Hematopoietic multipotent progenitor cell treated with erythropoietin and hydrocortisone succinate and interleukin-3 and kit ligand, for 6 days (in vitro differentiated cells): ENCODE measurements at regions not wholly inside any gene's neighbourhood (a gene's known extent, or its start where the extent isn't known, plus 50 kb on each side); places are given as distances from the start of the nearest gene placed in this dataset.

Experiments used
- DNase-seq: peaks from one replicate; pipeline ENCODE4 v3.0.0-alpha.2; 2015

GRCh38 chr13:74040200-74040599, 94.0 kb downstream of the KLF12 start:
- peak; percentile 48 for DNase-seq

DNA sequence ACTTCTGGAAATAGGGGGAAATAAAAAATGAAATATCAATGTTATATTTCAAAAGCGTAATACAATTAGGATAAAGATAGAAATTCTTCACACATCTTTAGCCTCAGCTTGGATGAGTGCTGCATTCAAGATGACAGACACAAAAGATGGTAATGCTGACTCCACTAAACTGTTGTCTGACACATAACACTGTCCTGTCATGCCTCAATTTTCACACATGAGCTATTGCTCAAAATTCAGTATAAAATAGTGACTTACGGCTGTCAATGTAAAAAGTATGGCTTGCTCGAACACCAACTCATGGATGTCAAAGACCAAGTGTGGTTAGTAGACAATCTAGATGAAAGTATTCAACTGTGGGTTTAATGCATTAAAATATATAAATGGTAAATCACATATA, 94.5 kb downstream of the KLF12 start:
- no peak for DNase-seq

DNA sequence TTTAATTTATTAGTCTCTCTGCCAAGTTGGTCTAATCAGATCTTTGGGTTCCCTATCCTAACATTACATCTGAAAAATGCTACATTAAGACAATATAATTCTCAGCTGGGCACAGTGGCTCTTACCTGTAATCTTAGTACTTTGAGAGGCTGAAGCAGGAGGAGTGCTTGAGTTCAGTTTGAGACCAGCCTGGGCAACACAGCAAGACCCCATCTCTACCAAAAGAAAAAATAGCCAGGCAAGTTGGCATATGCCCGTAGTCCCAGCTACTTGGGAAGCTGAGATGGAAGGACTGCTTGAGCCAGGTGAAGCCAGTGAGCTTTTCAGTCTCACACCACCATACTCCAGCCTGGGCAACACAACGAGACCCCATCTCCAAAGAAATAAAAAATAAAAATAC, 95.0 kb downstream of the KLF12 start:
- DNase-seq: no peak

- no peak for DNase-seq
Measured at GRCh38 chr13:74037762-74038161, 96.4 kb downstream of the KLF12 start.

DNA sequence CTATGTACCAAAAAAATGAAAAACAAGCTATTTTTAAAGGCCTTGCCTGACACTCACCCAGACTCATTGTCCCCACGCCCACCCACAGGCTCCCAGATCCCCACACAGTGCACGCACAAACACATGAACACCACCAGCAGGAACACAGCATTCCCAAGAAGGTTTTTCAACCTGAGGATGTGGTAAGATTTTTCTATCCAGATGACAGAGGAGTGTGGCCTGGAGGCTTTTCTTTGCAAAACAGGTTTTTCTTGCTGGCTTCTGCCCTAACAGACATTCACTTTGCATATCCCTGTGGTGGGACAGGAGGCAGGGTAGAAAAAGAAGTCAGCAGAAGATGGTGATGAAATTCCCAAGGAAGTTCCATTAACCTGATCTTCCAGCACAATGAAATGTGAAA, 97.8 kb downstream of the KLF12 start:
- no peak for DNase-seq

GRCh38 chr13:74035896-74036295, 98.3 kb downstream of the KLF12 start:
- no peak for DNase-seq

GRCh38 chr13:74032325-74032724, 101.9 kb downstream of the KLF12 start:
- DNase-seq: no peak

- DNase-seq: no peak
Measured at GRCh38 chr13:74027161-74027779, 106.9 kb downstream of the KLF12 start.

GRCh38 chr13:74026753-74027152, 107.5 kb downstream of the KLF12 start:
- peak; percentile 9 for DNase-seq

DNA sequence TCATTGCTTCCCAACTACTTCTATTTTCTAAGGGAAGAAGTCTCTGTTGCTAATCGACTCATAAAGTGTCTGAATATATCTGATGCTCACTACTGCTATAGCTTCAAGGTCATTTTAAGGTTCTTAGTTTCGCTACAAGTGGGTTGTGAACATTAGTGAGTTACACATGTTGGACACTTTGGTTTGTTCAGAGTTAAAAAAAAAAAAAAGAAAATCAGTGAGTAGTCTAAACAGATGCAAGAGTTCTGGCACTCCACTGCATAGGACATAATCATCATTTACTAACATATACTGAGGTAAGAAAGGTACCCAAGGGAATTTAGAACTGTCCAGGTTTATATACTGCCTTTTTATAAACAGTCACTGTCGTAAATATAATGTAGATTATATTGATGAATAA, 108.8 kb downstream of the KLF12 start:
- DNase-seq: no peak

DNA sequence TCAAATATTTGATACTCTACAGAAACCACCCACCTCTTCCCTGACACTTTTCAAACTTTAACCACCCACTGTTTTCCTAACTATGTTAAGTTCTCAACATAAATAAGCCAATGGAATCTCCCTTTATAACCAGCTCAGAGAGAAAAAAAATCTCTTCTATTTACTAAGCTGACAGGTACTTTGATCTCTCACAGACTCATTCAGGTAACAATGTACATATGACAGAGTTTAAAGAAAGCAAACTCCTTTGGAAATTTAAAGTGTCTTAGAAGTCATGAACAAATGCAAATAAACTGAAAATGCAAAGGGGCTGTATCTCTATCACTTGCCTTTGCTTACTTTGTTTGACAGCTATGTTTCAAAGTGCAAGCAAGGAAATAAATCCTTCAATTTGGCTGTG, 109.3 kb downstream of the KLF12 start:
- no peak for DNase-seq

DNA sequence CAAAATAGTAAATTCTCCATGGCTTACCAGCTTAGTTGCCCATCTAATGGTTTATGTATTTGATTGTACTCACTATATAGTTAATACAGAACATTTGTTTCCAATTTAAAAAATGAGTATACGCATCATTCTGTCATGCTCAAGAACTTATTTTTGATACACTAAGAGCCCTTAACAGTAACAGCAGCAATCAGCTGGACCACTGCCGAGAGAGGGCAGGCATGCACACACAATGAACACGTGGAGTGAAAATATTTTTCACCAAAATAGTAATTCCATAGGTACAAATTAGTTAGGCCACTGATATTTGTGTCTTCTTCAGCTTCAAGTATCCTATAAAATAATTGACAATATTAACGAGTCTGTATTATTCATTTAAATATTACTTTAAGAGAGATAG, 109.9 kb downstream of the KLF12 start:
- no peak for DNase-seq

DNA sequence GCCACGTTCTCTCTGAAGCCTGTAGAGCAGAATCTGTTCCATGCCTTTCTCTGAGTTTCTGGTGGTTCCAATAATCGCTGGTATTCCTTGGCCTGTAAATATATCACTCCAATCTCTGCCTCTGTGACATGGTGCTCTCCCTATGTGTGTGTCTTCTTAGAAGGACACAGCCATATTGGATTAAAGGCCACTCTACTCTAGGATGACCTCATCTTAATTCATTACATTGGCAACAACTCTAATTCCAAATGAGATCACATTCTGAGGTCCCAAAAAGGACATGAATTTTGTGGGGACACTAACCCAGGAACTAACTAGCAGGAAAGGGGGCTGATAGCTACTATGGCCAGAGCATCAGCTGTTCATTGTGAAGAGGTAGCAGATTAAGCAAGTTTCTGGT, 110.7 kb downstream of the KLF12 start:
- DNase-seq: no peak

DNA sequence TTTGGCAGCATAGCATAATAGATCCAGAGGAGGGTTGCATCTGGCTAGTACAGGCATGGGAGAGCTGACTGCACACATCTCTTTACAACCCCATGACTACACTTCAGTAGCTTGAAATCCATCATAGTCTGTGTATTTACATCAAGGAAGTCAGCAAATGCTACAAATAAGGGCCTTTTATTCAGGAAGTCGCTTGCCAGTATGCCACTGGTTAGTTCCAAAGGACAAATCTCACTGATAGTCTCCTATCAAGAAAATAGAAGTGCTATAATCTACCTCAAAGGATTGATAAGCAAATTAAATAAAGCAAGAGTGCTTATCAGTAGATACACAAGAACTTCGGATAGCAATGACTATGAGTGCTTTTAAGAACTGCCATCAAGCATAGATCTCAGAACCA, 112.7 kb downstream of the KLF12 start:
- DNase-seq: no peak

DNA sequence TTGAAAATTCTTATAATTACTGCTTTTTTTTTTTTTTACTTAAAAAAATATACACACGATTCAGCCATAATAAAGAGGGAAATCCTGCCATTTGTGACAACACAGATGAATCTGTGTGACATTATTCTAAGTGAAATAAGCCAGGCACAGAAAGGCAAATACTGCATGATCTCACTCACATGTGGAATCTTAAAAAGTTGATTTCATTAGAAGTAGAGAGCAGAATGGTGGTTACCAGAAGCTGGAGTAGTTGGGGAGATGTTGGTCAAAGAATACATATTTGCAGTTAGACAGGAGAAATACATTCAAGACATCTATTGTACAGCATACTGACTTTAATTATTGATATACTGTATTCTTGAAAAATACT, 116.2 kb downstream of the KLF12 start:
- DNase-seq: no peak

GRCh38 chr13:74017301-74018061, 116.7 kb downstream of the KLF12 start:
- no peak for DNase-seq

- peak; percentile 26 for DNase-seq
Measured at GRCh38 chr13:74015137-74015536, 119.1 kb downstream of the KLF12 start.

GRCh38 chr13:74009100-74009668, 125.0 kb downstream of the KLF12 start:
- DNase-seq: no peak

- no peak for DNase-seq
Measured at GRCh38 chr13:74006666-74007065, 127.5 kb downstream of the KLF12 start.

DNA sequence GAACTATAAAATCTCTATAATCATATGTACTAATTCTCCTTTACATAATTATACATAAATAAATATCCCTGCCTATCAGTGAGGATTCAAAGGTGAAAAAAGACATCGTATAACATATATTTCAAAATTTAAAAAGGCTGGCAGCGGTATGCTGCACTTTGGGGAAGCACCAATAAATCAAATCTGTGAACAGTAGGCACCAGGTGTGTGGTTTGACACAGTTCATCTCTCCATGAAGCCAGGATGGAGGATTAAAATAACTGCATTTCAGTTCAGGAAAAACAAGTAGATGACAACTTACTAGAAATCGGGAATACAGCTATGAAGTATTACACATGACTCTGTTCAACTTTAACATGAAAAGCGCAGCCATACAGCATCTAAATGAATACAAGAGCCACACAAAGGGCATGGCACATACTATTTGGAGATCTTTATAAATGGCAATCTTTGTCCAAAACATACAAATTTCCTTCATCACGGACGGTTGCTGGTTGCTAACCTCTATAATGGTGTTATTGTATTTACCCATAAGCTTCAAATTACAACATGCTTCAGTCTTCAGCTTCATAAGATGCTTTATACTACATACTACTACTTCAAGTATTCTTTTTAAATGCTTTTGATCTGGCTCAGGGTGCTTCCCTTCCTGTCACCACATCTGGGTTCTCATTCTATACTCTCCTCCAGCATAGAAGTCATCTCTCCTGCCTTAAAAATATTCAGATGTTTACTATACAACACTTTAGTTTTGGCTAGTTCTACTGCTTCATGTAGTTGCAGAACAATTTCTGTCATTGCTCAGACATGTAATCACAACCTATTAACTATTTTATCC, 128.7 kb downstream of the KLF12 start:
- no peak for DNase-seq

DNA sequence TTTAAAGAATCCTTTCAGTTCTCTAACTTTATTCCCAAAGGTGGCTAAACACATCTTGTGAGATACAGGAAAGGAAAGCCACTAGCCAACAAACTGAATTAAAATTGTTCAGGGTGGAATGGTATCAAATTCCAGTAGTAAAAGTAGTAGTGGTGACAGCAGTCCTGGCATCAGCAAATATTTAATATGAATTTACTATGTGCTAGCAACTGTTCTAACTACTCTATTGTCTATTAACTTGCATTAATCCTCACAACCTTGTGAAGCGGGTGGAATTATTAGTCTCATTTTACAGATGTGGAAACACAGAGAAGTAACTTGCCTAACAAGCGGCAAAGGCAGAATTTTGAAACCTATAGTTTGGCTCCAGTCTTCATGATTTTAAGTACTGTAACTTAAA, 130.1 kb downstream of the KLF12 start:
- DNase-seq: no peak

- no peak for DNase-seq
Measured at GRCh38 chr13:74003374-74003773, 130.8 kb downstream of the KLF12 start.

GRCh38 chr13:74000876-74001275, 133.3 kb downstream of the KLF12 start:
- no peak for DNase-seq

DNA sequence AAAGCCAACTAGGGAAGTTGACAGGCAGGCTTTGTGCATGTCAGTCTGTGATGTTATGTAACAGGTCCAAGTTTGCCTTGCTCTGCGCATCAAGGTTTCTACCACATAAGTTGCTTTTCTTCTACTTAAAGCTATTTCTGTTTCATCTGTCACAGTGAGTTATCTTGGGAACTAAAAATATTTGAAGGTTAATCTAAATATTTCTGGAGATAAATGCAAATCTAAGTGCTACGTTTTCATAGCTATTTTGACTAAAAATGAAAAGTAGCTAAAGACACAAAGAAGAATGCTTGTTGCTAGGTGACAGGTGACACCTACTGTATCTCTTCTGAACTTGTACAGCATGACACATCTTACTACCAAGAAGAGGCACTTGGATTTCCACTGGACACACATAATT, 135.6 kb downstream of the KLF12 start:
- no peak for DNase-seq
